ENCODE measurements at regions not wholly inside any gene's neighbourhood (a gene's known extent, or its start where the extent isn't known, plus 50 kb on each side); places are given as distances from the start of the nearest gene placed in this dataset.

- Mint-ChIP-seq H3K27me3 (ENCODE audit: unreplicated experiment) (peaks cover 2% of the 10 kb centered on the region), H3K4me3 (ENCODE audit: unreplicated experiment) (no peak overlapping the region), H3K36me3 (ENCODE audit: low read depth, unreplicated experiment) (no peaks in the 10 kb centered on the region), H3K27ac (ENCODE audit: unreplicated experiment) (no peak overlapping the region), H3K4me1 (ENCODE audit: unreplicated experiment) (no peaks in the 10 kb centered on the region), H3K9me3 (ENCODE audit: unreplicated experiment) (no peaks in the 10 kb centered on the region)
- no peak for DNase-seq (ENCODE audit: low spot score)
- TF ChIP-seq CTCF (IDR thresholded peaks at IDR 0.05; ENCODE audit: unreplicated experiment): no peak
Observed at GRCh38 chr13:90498096-90498495, 849.4 kb upstream of the MIR17HG start.

GRCh38 chr13:90498816-90499215, 848.7 kb upstream of the MIR17HG start:
- no peak for DNase-seq (ENCODE audit: low spot score)
- no peaks in the 10 kb centered on the region for H3K4me1 Mint-ChIP-seq (ENCODE audit: unreplicated experiment)
- no peak overlapping the region for H3K4me3 Mint-ChIP-seq (ENCODE audit: unreplicated experiment)
- peaks cover 2% of the 10 kb centered on the region for H3K27me3 Mint-ChIP-seq (ENCODE audit: unreplicated experiment)
- no peak for TF ChIP-seq CTCF (IDR thresholded peaks at IDR 0.05; ENCODE audit: unreplicated experiment)
- no peaks in the 10 kb centered on the region for H3K36me3 Mint-ChIP-seq (ENCODE audit: low read depth, unreplicated experiment)
- no peak overlapping the region for H3K27ac Mint-ChIP-seq (ENCODE audit: unreplicated experiment)
- no peaks in the 10 kb centered on the region for H3K9me3 Mint-ChIP-seq (ENCODE audit: unreplicated experiment)

GRCh38 chr13:90500569-90500968, 846.9 kb upstream of the MIR17HG start:
- Mint-ChIP-seq H3K9me3 (ENCODE audit: unreplicated experiment) (no peaks in the 10 kb centered on the region), H3K4me1 (ENCODE audit: unreplicated experiment) (no peaks in the 10 kb centered on the region), H3K4me3 (ENCODE audit: unreplicated experiment) (no peak overlapping the region), H3K27me3 (ENCODE audit: unreplicated experiment) (peaks cover 2% of the 10 kb centered on the region), H3K27ac (ENCODE audit: unreplicated experiment) (no peak overlapping the region), H3K36me3 (ENCODE audit: low read depth, unreplicated experiment) (no peaks in the 10 kb centered on the region)
- DNase-seq (ENCODE audit: low spot score): no peak
- TF ChIP-seq CTCF (IDR thresholded peaks at IDR 0.05; ENCODE audit: unreplicated experiment): no peak

- no peak for DNase-seq (ENCODE audit: low spot score)
- peaks cover 2% of the 10 kb centered on the region for H3K27me3 Mint-ChIP-seq (ENCODE audit: unreplicated experiment)
- TF ChIP-seq CTCF (IDR thresholded peaks at IDR 0.05; ENCODE audit: unreplicated experiment): no peak
- H3K9me3 Mint-ChIP-seq (ENCODE audit: unreplicated experiment): no peaks in the 10 kb centered on the region
- no peak overlapping the region for H3K27ac Mint-ChIP-seq (ENCODE audit: unreplicated experiment)
- no peaks in the 10 kb centered on the region for H3K36me3 Mint-ChIP-seq (ENCODE audit: low read depth, unreplicated experiment)
- no peak overlapping the region for H3K4me3 Mint-ChIP-seq (ENCODE audit: unreplicated experiment)
- no peaks in the 10 kb centered on the region for H3K4me1 Mint-ChIP-seq (ENCODE audit: unreplicated experiment)
Observed at GRCh38 chr13:90502153-90502552, 845.3 kb upstream of the MIR17HG start.

GRCh38 chr13:90502762-90503161, 844.7 kb upstream of the MIR17HG start:
- DNase-seq (ENCODE audit: low spot score): no peak
- Mint-ChIP-seq H3K36me3 (ENCODE audit: low read depth, unreplicated experiment) (no peaks in the 10 kb centered on the region), H3K9me3 (ENCODE audit: unreplicated experiment) (no peaks in the 10 kb centered on the region), H3K27ac (ENCODE audit: unreplicated experiment) (no peak overlapping the region), H3K27me3 (ENCODE audit: unreplicated experiment) (peaks cover 2% of the 10 kb centered on the region), H3K4me3 (ENCODE audit: unreplicated experiment) (no peak overlapping the region), H3K4me1 (ENCODE audit: unreplicated experiment) (no peaks in the 10 kb centered on the region)
- TF ChIP-seq CTCF (IDR thresholded peaks at IDR 0.05; ENCODE audit: unreplicated experiment): no peak
